ENCODE measurements at regions not wholly inside any gene's neighbourhood (a gene's known extent, or its start where the extent isn't known, plus 50 kb on each side); places are given as distances from the start of the nearest gene placed in this dataset.

DNA sequence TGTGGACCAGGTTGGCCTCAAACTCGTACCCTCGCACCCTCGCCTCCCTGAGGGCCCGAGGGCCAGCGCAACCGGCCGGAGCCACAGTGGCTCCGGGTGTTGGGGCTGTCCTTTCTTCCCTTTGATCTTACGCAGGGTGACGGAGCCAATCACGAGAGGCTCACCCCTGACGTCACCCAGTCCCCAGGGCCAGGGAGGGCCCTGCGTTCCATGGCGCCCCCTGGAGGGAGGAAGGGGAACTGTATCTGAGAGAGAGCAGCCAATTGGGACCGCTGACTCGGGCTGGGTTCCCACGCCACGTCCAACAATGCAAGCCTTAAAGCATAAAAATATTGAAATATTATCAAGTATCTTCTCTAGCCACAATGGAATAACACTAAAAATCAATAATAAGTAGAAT is 432.8 kb upstream of the LRRTM4 start:
- TF ChIP-seq, protein P1, sequence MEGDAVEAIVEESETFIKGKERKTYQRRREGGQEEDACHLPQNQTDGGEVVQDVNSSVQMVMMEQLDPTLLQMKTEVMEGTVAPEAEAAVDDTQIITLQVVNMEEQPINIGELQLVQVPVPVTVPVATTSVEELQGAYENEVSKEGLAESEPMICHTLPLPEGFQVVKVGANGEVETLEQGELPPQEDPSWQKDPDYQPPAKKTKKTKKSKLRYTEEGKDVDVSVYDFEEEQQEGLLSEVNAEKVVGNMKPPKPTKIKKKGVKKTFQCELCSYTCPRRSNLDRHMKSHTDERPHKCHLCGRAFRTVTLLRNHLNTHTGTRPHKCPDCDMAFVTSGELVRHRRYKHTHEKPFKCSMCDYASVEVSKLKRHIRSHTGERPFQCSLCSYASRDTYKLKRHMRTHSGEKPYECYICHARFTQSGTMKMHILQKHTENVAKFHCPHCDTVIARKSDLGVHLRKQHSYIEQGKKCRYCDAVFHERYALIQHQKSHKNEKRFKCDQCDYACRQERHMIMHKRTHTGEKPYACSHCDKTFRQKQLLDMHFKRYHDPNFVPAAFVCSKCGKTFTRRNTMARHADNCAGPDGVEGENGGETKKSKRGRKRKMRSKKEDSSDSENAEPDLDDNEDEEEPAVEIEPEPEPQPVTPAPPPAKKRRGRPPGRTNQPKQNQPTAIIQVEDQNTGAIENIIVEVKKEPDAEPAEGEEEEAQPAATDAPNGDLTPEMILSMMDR (IDR thresholded peaks at IDR 0.05): no peak
- TF ChIP-seq POLR2A (IDR thresholded peaks at IDR 0.05) (no peak), EP300 (IDR thresholded peaks at IDR 0.05; ENCODE audit: low read depth) (no peak)

Measured in transverse colon (tissue), 3 donors.